ENCODE measurements at regions not wholly inside any gene's neighbourhood (a gene's known extent, or its start where the extent isn't known, plus 50 kb on each side); places are given as distances from the start of the nearest gene placed in this dataset.

DNA sequence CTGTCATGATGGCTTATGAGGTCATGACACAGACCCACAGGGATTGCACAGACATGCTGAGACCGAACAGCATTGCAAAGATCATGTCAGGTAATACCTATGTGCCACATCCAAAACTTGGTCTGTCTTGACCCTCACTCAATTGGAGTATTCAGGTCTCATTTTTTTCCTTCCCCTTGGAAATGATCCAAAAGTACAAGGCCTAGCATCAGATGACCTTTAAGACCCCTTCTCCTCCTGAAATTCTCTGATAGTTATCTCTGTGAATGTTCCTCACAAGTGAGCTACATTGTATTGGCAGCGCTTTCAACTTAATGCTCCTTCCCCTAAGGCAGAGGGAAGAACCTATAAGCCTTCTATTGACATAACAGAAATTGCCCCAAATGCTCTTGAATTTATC, 507.4 kb upstream of the JARID2 start:
- Histone ChIP-seq H3K4me3 (no peak overlapping the region), H3K27ac (no peak overlapping the region), H3K27me3 (no peaks in the 10 kb centered on the region), H3K4me1 (no peaks in the 10 kb centered on the region), H3K9me3 (no peaks in the 10 kb centered on the region), H3K36me3 (no peaks in the 10 kb centered on the region)
- in situ Hi-C loops (cut with MboI; ENCODE audit: low pct_ligation_motif_present in 1 of 4, low pct_unique_long_range_greater_than_20kb in 1 of 4, low sequenced_read_pairs in 3 of 4) (no loop called here), intact Hi-C loops (cut with DNase I; ENCODE audit: low total_unique reads) (no loop called here)
- DNase-seq, result no peak
- WGBS, 2 donors (ENCODE audit: low coverage in 1 of 2), result 83 to 95% methylated on average over 1 to 2 of the region's 2 CpGs
- TF ChIP-seq, protein P1, sequence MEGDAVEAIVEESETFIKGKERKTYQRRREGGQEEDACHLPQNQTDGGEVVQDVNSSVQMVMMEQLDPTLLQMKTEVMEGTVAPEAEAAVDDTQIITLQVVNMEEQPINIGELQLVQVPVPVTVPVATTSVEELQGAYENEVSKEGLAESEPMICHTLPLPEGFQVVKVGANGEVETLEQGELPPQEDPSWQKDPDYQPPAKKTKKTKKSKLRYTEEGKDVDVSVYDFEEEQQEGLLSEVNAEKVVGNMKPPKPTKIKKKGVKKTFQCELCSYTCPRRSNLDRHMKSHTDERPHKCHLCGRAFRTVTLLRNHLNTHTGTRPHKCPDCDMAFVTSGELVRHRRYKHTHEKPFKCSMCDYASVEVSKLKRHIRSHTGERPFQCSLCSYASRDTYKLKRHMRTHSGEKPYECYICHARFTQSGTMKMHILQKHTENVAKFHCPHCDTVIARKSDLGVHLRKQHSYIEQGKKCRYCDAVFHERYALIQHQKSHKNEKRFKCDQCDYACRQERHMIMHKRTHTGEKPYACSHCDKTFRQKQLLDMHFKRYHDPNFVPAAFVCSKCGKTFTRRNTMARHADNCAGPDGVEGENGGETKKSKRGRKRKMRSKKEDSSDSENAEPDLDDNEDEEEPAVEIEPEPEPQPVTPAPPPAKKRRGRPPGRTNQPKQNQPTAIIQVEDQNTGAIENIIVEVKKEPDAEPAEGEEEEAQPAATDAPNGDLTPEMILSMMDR (IDR thresholded peaks at IDR 0.05), result no peak
- no peak for TF ChIP-seq POLR2A (IDR thresholded peaks at IDR 0.05)
- TF ChIP-seq POLR2AphosphoS5 (IDR thresholded peaks at IDR 0.05), result no peak
- no peak for TF ChIP-seq EP300 (IDR thresholded peaks at IDR 0.05; ENCODE audit: low read depth)

DNA sequence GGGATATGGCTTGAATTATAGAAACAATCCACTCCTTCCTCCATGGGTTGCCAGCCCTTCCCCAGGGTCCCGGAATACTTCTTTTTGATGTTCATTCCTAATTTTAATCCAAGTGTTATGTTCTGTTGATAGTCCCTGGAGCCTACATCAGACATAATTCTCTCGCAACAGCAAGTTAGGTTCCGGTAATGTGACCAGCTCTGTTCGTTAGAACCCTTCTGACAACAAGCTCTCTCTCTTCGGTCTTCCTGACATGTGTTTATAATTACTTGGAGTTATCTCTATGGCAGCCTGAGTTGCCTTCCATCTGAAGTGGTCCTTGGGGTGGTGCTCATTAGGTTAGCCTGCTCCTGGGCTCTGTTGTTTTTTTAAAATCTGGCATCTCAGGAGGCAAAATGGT, 506.9 kb upstream of the JARID2 start:
- in situ Hi-C loops (cut with MboI; ENCODE audit: low pct_ligation_motif_present in 1 of 4, low pct_unique_long_range_greater_than_20kb in 1 of 4, low sequenced_read_pairs in 3 of 4) (no loop called here), intact Hi-C loops (cut with DNase I; ENCODE audit: low total_unique reads) (no loop called here)
- Histone ChIP-seq H3K4me1 (no peaks in the 10 kb centered on the region), H3K4me3 (no peak overlapping the region), H3K27ac (no peak overlapping the region), H3K27me3 (no peaks in the 10 kb centered on the region), H3K9me3 (no peaks in the 10 kb centered on the region), H3K36me3 (no peaks in the 10 kb centered on the region)
- DNase-seq, result no peak
- WGBS, 2 donors (ENCODE audit: low coverage in 1 of 2), result 73 to 90% methylated on average over 1 to 5 of the region's 5 CpGs
- TF ChIP-seq EP300 (IDR thresholded peaks at IDR 0.05; ENCODE audit: low read depth), result no peak
- no peak for TF ChIP-seq POLR2A (IDR thresholded peaks at IDR 0.05)
- no peak for TF ChIP-seq POLR2AphosphoS5 (IDR thresholded peaks at IDR 0.05)

DNA sequence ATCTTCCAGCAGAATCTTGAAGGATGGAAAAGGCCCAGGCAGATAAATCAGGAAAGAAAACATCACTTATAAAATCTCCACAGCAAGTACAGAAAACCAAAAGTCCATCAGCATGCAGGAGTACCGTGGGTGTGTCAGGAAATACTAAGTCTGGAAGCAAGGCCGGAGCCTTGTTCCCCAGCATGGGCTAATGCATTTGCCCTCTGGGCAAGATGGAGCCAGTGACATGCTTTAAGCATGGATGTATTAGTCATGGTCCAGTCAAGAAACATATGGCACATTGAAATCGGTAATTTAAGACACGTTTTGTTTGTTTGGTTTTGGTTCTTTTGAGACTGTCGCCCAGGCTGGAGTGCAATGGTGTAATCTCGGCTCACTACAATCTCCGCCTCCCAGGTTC, 506.0 kb upstream of the JARID2 start:
- no peaks in the 10 kb centered on the region for H3K4me1 ChIP-seq
- no peaks in the 10 kb centered on the region for H3K36me3 ChIP-seq
- no peaks in the 10 kb centered on the region for H3K27me3 ChIP-seq
- no peak overlapping the region for H3K4me3 ChIP-seq
- intact Hi-C loops (cut with DNase I; ENCODE audit: low total_unique reads) (no loop called here), in situ Hi-C loops (cut with MboI; ENCODE audit: low pct_ligation_motif_present in 1 of 4, low pct_unique_long_range_greater_than_20kb in 1 of 4, low sequenced_read_pairs in 3 of 4) (no loop called here)
- WGBS, 2 donors (ENCODE audit: low coverage in 1 of 2), result 75% methylated on average over 7 of the region's 7 CpGs; no CpG with 5 or more reads in 1 of the 2 donors
- TF ChIP-seq EP300 (IDR thresholded peaks at IDR 0.05; ENCODE audit: low read depth) (no peak), POLR2AphosphoS5 (IDR thresholded peaks at IDR 0.05) (no peak)
- TF ChIP-seq, protein P1 (IDR thresholded peaks at IDR 0.05), result no peak
- no peak overlapping the region for H3K27ac ChIP-seq
- no peak for DNase-seq
- no peaks in the 10 kb centered on the region for H3K9me3 ChIP-seq

DNA sequence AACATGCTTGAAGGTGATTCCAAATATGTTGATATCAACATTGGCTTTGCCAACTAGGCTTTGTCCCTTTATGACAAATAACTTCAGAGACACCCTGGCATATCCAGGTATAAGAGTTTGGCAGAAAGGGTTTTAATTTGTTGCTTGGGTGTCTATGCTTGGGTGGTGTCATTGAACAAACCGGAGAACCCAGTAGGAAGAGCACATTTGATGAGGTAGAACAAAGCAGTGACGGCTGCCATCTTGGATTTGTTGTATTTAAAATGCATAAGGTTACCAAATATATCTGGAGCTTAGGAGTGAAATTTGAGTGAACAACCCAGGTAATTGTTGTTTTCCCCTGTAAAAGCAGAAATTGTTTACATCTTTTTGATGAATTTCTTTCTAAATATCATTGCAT, 503.7 kb upstream of the JARID2 start:
- H3K9me3 ChIP-seq, result no peaks in the 10 kb centered on the region
- H3K27me3 ChIP-seq, result no peaks in the 10 kb centered on the region
- intact Hi-C loops (cut with DNase I; ENCODE audit: low total_unique reads), result no loop called here
- no peaks in the 10 kb centered on the region for H3K36me3 ChIP-seq
- no peak overlapping the region for H3K27ac ChIP-seq
- TF ChIP-seq POLR2AphosphoS5 (IDR thresholded peaks at IDR 0.05) (no peak), POLR2A (IDR thresholded peaks at IDR 0.05) (no peak), EP300 (IDR thresholded peaks at IDR 0.05; ENCODE audit: low read depth) (no peak)
- TF ChIP-seq, protein P1 (IDR thresholded peaks at IDR 0.05), result no peak
- H3K4me1 ChIP-seq, result no peaks in the 10 kb centered on the region
- DNase-seq, result no peak
- H3K4me3 ChIP-seq, result no peak overlapping the region
- in situ Hi-C loops (cut with MboI; ENCODE audit: low pct_ligation_motif_present in 1 of 4, low pct_unique_long_range_greater_than_20kb in 1 of 4, low sequenced_read_pairs in 3 of 4), result no loop called here
- 96 to 100% methylated on average over 2 of the region's 2 CpGs for WGBS, 2 donors (ENCODE audit: low coverage in 1 of 2)

DNA sequence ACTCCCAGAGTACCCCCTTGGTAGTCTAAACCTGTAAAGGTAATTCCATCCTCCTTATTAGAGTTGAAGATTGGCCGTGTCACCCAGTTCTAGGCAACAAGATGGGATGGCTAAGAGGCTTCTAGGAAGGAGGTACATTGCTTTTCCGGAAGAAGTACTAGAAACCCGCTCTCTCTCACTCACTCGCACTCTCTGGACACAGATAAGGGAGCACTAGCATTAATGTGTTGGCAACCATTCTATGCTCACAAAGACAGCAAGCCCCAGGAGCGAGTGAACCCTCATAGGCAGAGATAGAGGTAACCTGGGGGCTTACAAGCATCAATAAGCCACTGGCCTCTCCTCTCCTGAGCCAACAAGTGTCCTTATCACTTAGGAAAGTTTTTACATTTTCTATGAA, 503.2 kb upstream of the JARID2 start:
- TF ChIP-seq EP300 (IDR thresholded peaks at IDR 0.05; ENCODE audit: low read depth) (no peak), POLR2AphosphoS5 (IDR thresholded peaks at IDR 0.05) (no peak), POLR2A (IDR thresholded peaks at IDR 0.05) (no peak)
- TF ChIP-seq, protein P1 (IDR thresholded peaks at IDR 0.05), result no peak
- peak overlapping the region in 1 of 4 donors; percentile 38 for H3K27ac ChIP-seq

More for the DNA sequence above, 503.2 kb upstream of the JARID2 start:
- Histone ChIP-seq H3K27me3 (no peaks in the 10 kb centered on the region), H3K4me3 (no peak overlapping the region), H3K4me1 (no peaks in the 10 kb centered on the region), H3K36me3 (no peaks in the 10 kb centered on the region), H3K9me3 (no peaks in the 10 kb centered on the region)
- 99 to 100% methylated on average over 4 to 5 of the region's 5 CpGs for WGBS, 2 donors (ENCODE audit: low coverage in 1 of 2)
- no peak for DNase-seq
- intact Hi-C loops (cut with DNase I; ENCODE audit: low total_unique reads) (no loop called here), in situ Hi-C loops (cut with MboI; ENCODE audit: low pct_ligation_motif_present in 1 of 4, low pct_unique_long_range_greater_than_20kb in 1 of 4, low sequenced_read_pairs in 3 of 4) (no loop called here)
